Erythroblast (primary cell): ENCODE measurements at regions not wholly inside any gene's neighbourhood (a gene's known extent, or its start where the extent isn't known, plus 50 kb on each side); places are given as distances from the start of the nearest gene placed in this dataset.
"Not testable (repeated sequence)": the region's sequence is repeated elsewhere in the genome, so short reads cannot be mapped to it uniquely, and the experiment has no call there.

Experiments used
- DNase-seq, 2 experiments: peaks; one replicate each; lab custom pipeline; 2025; lab: John Stamatoyannopoulos, UW
- GATA1 ChIP-seq: IDR thresholded peaks from 2 replicates; pipeline ENCODE4 v1.6.1; 2011; ENCODE audit warnings: low read depth, mild to moderate bottlenecking, control low read depth, low read length, moderate library complexity
- POLR2A ChIP-seq: IDR thresholded peaks from 2 replicates; pipeline ENCODE4 v1.6.1; 2011; ENCODE audit warnings: mild to moderate bottlenecking, low read length

- no peak for TF ChIP-seq POLR2A
- TF ChIP-seq GATA1: no peak
- no peak for DNase-seq
Observed at GRCh38 chr1:212155219-212155618, 119.7 kb downstream of the DTL start.

- TF ChIP-seq GATA1 (no peak), POLR2A (no peak)
- no peak for DNase-seq
Observed at GRCh38 chr1:212157252-212157651, 121.7 kb downstream of the DTL start.

- TF ChIP-seq POLR2A: no peak
- no peak for TF ChIP-seq GATA1
- no peak for DNase-seq
Observed at GRCh38 chr1:212158912-212159796, 123.6 kb downstream of the DTL start.

GRCh38 chr1:212161231-212161781 lies 123.9 kb upstream of the PPP2R5A start:
- no peak for DNase-seq
- TF ChIP-seq POLR2A (no peak), GATA1 (no peak)

GRCh38 chr1:212162635-212163034 lies 122.6 kb upstream of the PPP2R5A start:
- no peak for TF ChIP-seq GATA1
- DNase-seq: no peak

- TF ChIP-seq POLR2A (no peak), GATA1 (no peak)
- no peak for DNase-seq
Observed at GRCh38 chr1:212164095-212164872, 120.9 kb upstream of the PPP2R5A start.

- TF ChIP-seq GATA1 (no peak), POLR2A (no peak)
- no peak for DNase-seq
Observed at GRCh38 chr1:212166244-212166643, 119.0 kb upstream of the PPP2R5A start.

GRCh38 chr1:212166644-212167043 lies 118.6 kb upstream of the PPP2R5A start:
- no peak for DNase-seq
- TF ChIP-seq GATA1 (no peak), POLR2A (no peak)

GRCh38 chr1:212167098-212167497 lies 118.1 kb upstream of the PPP2R5A start:
- TF ChIP-seq POLR2A: no peak
- no peak for TF ChIP-seq GATA1

GRCh38 chr1:212173567-212173966 lies 111.6 kb upstream of the PPP2R5A start:
- no peak for DNase-seq

More at GRCh38 chr1:212167098-212167497, 118.1 kb upstream of the PPP2R5A start:
- DNase-seq: no peak

GRCh38 chr1:212174295-212174694 lies 110.9 kb upstream of the PPP2R5A start:
- not testable (repeated sequence) for DNase-seq

More at GRCh38 chr1:212173567-212173966, 111.6 kb upstream of the PPP2R5A start:
- no peak for TF ChIP-seq GATA1
- no peak for TF ChIP-seq POLR2A

- DNase-seq: no peak
- TF ChIP-seq GATA1: no peak
- no peak for TF ChIP-seq POLR2A
Observed at GRCh38 chr1:212177542-212177941, 107.7 kb upstream of the PPP2R5A start.

GRCh38 chr1:212178851-212179250 lies 106.4 kb upstream of the PPP2R5A start:
- TF ChIP-seq POLR2A (no peak), GATA1 (no peak)
- DNase-seq: no peak
